ENCODE measurements at regions not wholly inside any gene's neighbourhood (a gene's known extent, or its start where the extent isn't known, plus 50 kb on each side); places are given as distances from the start of the nearest gene placed in this dataset.

GRCh38 chr2:156834431-156834830 is 398.3 kb downstream of the GPD2 start:
- ATAC-seq, result no peak
- no peak overlapping the region for H2AFZ ChIP-seq (ENCODE audit: control insufficient read depth, low read depth, low read length)
- ChIA-PET RAD21 (ENCODE audit: unreplicated experiment) (no interaction called here), CTCF (interaction anchor here (0.7 kb wide), 1 partner anchor 70 kb away, joined by 3 read pairs; no protein-coding TSS in a partner anchor), SMC1A (ENCODE audit: uncharacterized antibody, unreplicated experiment) (interaction anchor here (1.0 to 1.2 kb wide), 2 partner anchors 16 to 51 kb away, joined by 3 read pairs; no protein-coding TSS in a partner anchor), POLR2A (no interaction called here)
- no peak overlapping the region for H3K4me2 ChIP-seq (ENCODE audit: control insufficient read depth, insufficient read depth)
- H3K4me3 ChIP-seq, result no peak overlapping the region
- no peak for FAIRE-seq
- no peaks in the 10 kb centered on the region for H3K4me1 ChIP-seq (ENCODE audit: control insufficient read depth, insufficient read depth, low read length)
- in situ Hi-C loops (cut with MboI), result no loop called here
- no TSS peak for BruUV-seq (replicated peaks)
- intact Hi-C loops (cut with micrococcal nuclease; ENCODE audit: unreplicated experiment), result no loop called here
- H3K27me3 ChIP-seq (replicated peaks in 1 of 2; ENCODE audit: control insufficient read depth in 2 of 2, insufficient read depth in 2 of 2, low read length in 1 of 2), result no peaks in the 10 kb centered on the region
- no peak overlapping the region for H3K27ac ChIP-seq (ENCODE audit: control insufficient read depth, insufficient read depth)
- WGBS (ENCODE audit: insufficient coverage, insufficient replicate concordance, low lambda C conversion rate, missing lambda C conversion rate), result 100% methylated on average over 1 of the region's 1 CpG
- H3K79me2 ChIP-seq (ENCODE audit: control insufficient read depth, insufficient read depth, low read length), result no peaks in the 10 kb centered on the region
- H4K20me1 ChIP-seq (ENCODE audit: control insufficient read depth, insufficient read depth), result no peaks in the 10 kb centered on the region
- H3K36me3 ChIP-seq (ENCODE audit: control insufficient read depth in 2 of 2, insufficient read depth in 2 of 2, low read length in 1 of 2), result no peaks in the 10 kb centered on the region
- DNase-seq (ENCODE audit: low read depth, low spot score), result no peak
- H3K9me3 ChIP-seq (replicated peaks; ENCODE audit: control insufficient read depth, insufficient read depth, low read length), result no peaks in the 10 kb centered on the region
- H3K9ac ChIP-seq (ENCODE audit: control insufficient read depth, insufficient read depth, low read length), result no peak overlapping the region
- TF ChIP-seq SMARCA5 (IDR thresholded peaks at IDR 0.05), result no peak
- TF ChIP-seq CUX1 (IDR thresholded peaks at IDR 0.05; ENCODE audit: insufficient replicate concordance, low read depth, low read length), result no peak
- TF ChIP-seq SRF (IDR thresholded peaks at IDR 0.05; ENCODE audit: low read depth in 2 of 2, low read length in 2 of 2), result no peak
- no peak for TF ChIP-seq EGR1 (IDR thresholded peaks at IDR 0.05; ENCODE audit: borderline replicate concordance in 1 of 2, low read depth in 2 of 2, low read length in 2 of 2)
- TF ChIP-seq MYC (IDR thresholded peaks at IDR 0.05; ENCODE audit: insufficient read depth, insufficient read length, insufficient replicate concordance, low read length, severe bottlenecking), result no peak
- no peak for TF ChIP-seq ZBTB4 (CRISPR knock-in tag; IDR thresholded peaks at IDR 0.05)
- TF ChIP-seq SMAD5 (IDR thresholded peaks at IDR 0.05; ENCODE audit: low read depth), result no peak
- no peak for TF ChIP-seq ZNF217 (IDR thresholded peaks at IDR 0.05)
- TF ChIP-seq BCLAF1 (IDR thresholded peaks at IDR 0.05), result no peak
- no peak for TF ChIP-seq FOS (IDR thresholded peaks at IDR 0.05; ENCODE audit: borderline replicate concordance, extremely low read depth, insufficient read length)
